ENCODE measurements at regions not wholly inside any gene's neighbourhood (a gene's known extent, or its start where the extent isn't known, plus 50 kb on each side); places are given as distances from the start of the nearest gene placed in this dataset.

DNA sequence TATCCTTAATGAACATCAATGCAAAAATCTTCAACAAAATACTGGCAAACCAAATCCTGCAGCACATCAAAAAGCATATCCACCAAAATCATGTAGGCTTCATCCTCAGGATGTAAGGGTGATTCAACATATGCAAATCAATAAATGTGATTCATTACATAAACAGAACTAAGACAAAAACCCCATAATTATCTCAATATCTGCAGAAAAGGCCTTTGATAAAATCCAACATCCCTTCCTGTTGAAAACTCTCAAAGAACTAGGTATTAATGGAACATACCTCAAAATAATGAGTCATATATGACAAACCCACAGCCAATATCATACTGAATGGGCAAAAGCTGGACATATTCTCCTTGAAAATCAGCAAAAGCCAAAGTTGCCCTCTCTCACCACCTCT lies 54.6 kb upstream of the DEPDC1 start:
- ChIA-PET POLR2A (ENCODE audit: low non-redundant PET) (no interaction called here), CTCF (no interaction called here)
- no peak overlapping the region for H3K27ac ChIP-seq
- DNase-seq (ENCODE audit: low spot score), result no peak
- TF ChIP-seq, protein P1, sequence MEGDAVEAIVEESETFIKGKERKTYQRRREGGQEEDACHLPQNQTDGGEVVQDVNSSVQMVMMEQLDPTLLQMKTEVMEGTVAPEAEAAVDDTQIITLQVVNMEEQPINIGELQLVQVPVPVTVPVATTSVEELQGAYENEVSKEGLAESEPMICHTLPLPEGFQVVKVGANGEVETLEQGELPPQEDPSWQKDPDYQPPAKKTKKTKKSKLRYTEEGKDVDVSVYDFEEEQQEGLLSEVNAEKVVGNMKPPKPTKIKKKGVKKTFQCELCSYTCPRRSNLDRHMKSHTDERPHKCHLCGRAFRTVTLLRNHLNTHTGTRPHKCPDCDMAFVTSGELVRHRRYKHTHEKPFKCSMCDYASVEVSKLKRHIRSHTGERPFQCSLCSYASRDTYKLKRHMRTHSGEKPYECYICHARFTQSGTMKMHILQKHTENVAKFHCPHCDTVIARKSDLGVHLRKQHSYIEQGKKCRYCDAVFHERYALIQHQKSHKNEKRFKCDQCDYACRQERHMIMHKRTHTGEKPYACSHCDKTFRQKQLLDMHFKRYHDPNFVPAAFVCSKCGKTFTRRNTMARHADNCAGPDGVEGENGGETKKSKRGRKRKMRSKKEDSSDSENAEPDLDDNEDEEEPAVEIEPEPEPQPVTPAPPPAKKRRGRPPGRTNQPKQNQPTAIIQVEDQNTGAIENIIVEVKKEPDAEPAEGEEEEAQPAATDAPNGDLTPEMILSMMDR (conservative IDR thresholded peaks at IDR 0.05; ENCODE audit: low read depth), result no peak

DNA sequence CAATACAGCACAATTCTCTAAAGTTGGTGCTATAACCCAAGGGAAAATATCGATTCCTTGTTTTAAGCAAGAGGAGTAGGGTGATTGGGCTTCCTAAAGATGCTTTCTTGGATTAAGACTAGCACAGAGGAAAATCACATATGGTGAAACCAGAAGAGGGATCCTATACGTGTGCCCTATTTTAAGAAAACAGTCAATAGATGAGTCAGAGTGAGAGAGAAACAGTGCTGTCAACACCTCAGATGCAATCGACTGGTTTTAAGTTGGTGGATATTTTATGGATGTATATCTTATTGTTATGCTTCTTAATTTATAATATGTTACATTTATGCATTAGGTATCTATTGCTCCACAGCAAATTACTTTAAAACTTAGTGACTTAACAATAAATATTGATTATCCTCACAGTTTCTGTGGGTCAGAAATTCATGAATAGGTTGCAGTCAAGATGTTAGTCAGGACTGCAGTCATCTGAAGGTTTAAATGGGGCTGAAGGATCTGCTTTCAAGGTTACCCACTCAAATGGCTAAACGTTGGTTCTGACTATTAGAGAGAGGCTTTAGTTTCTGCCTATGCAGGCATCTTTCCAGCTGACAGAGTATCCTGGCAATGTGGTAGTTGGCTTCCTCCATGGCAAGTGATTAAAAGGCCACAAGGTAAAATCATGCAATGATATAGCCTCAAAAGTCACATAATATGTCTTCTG lies 61.6 kb upstream of the DEPDC1 start:
- H3K27ac ChIP-seq, result no peak overlapping the region
- ChIA-PET CTCF (no interaction called here), POLR2A (ENCODE audit: low non-redundant PET) (no interaction called here)
- peak; percentile 9 for DNase-seq (ENCODE audit: low spot score)
- TF ChIP-seq, protein P1 (conservative IDR thresholded peaks at IDR 0.05; ENCODE audit: low read depth), result no peak

DNA sequence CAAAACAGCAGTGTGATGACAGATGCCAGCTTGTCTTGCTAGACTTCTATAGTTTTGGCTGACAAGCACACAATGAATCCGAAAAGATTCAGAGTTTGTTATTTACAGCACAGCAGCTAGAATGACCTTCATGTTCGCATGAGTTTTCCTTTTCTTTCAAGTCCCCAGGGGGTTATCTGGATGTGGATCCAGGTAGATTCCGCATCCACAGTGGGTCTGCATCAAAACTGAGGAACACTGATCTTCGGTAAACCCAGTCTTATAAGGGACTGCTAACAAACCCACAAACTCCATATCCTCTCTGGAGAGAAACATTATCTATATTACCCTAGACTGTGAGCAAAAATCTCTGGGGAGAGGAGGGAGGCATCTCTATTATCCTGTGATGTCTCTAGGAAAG lies 69.0 kb upstream of the DEPDC1 start:
- H3K27ac ChIP-seq, result no peak overlapping the region
- ChIA-PET CTCF (no interaction called here), POLR2A (ENCODE audit: low non-redundant PET) (no interaction called here)
- TF ChIP-seq, protein P1 (conservative IDR thresholded peaks at IDR 0.05; ENCODE audit: low read depth), result no peak
- DNase-seq (ENCODE audit: low spot score), result no peak

DNA sequence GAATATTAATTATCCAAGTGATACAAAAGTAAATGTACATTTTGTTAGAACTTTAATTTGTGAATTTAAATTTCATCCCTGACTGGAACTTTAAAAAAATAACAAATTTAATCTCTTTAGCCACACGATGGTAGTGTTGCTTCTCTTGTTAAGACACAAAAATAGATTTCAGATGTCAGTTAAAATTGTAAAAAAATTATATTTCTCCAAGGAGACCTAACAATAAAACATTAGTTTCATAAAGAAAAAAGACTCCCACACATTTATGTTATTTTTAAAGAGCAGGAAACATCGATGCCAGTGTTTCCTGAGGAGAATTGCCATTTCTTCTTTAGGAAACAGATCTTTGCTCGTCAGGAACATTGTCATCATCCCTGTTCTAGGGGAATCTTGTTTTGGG lies 74.0 kb upstream of the DEPDC1 start:
- no peak overlapping the region for H3K27ac ChIP-seq
- POLR2A ChIA-PET (ENCODE audit: low non-redundant PET), result no interaction called here
- no peak for DNase-seq (ENCODE audit: low spot score)
- TF ChIP-seq, protein P1 (conservative IDR thresholded peaks at IDR 0.05; ENCODE audit: low read depth), result no peak
- CTCF ChIA-PET, result interaction anchor here (0.6 kb wide), 1 partner anchor 1472 kb away, joined by 7 read pairs; no protein-coding TSS in a partner anchor

DNA sequence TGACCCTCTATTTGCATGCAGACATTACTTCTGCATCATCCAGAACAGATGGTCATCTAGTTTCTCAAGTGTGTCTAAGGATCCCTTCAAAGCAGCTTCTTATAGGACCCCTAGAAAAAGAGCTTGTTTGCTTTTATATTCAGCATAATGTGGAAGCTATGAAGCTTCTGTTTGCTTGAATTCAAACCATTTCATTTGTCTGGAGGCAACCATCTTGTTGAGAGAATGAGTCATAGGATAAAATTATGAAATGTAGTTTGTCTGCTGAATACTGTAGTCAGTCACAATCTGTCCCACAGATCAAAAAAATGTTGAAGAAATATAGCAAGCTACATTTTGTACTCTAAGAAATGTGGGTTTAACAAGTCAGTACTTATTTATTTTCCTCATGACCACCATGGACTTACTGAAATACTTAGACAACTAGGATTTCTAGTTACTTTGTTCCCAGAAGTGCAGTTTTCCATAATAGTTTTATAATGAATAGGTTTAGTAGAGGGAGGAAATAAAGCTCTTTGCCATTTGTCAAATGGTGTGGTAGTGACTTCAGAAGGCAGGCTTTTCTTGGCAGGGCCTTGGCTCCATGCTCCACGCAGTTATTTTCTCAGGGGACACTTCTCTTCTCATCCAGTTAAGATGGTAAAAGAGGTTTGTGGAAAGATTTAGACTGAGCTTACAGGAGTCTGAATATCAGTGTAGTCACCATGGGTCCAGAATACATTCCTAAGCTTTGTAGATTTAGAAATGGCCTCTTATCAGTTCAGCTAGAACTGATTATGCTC lies 74.8 kb upstream of the DEPDC1 start:
- no peak overlapping the region for H3K27ac ChIP-seq
- CTCF ChIA-PET, result interaction anchor here (0.6 kb wide), 1 partner anchor 1471 kb away, joined by 7 read pairs; no protein-coding TSS in a partner anchor
- POLR2A ChIA-PET (ENCODE audit: low non-redundant PET), result no interaction called here
- DNase-seq (ENCODE audit: low spot score), result no peak
- TF ChIP-seq, protein P1 (conservative IDR thresholded peaks at IDR 0.05; ENCODE audit: low read depth), result no peak

DNA sequence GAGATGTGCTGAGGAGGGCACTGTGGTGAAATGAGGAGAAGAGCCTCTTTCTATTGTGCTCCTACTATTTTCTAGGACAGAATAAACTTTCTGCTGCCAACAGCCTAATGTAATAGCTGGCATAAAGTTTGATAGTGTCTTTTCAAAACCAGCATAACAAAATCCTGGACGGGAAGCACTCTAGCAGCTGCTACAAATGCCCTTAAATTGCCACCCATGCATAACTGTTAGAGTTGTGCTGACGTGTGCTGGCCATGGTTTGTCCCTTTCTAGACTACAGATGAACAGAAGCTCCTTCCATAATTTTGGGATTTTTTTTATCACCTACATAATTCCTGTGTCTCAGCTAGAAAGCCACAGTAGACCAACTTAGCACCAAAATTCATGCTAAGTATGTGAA lies 88.5 kb upstream of the DEPDC1 start:
- ChIA-PET POLR2A (ENCODE audit: low non-redundant PET) (no interaction called here), CTCF (interaction anchor here (0.6 kb wide), 1 partner anchor 1151 kb away, joined by 3 read pairs; no protein-coding TSS in a partner anchor)
- TF ChIP-seq, protein P1 (conservative IDR thresholded peaks at IDR 0.05; ENCODE audit: low read depth), result no peak
- no peak overlapping the region for H3K27ac ChIP-seq
- DNase-seq (ENCODE audit: low spot score), result no peak

All from RWPE1 (cell line).